Smooth muscle cell (in vitro differentiated cells): ENCODE measurements at regions not wholly inside any gene's neighbourhood (a gene's known extent, or its start where the extent isn't known, plus 50 kb on each side); places are given as distances from the start of the nearest gene placed in this dataset.

Experiments
- DNase-seq: peaks from one replicate; lab custom pipeline; 2025; ENCODE audit not compliant: unreplicated experiment; lab: John Stamatoyannopoulos, UW
- H2AFZ ChIP-seq: fragments of 200-600 bp; sonication (generic); 2 replicates; pipeline ENCODE4 v1.6.0; 2016; ENCODE audit warnings: antibody characterized with exemption, low read depth, mild to moderate bottlenecking
- H3F3A ChIP-seq: fragments of 200-600 bp; sonication (generic); 2 replicates; pipeline ENCODE4 v1.6.0; 2017; ENCODE audit warnings: antibody characterized with exemption, low read depth
- H3K27ac ChIP-seq: fragments of 200-600 bp; sonication (generic); 2 replicates; pipeline ENCODE4 v1.5.1; 2016; ENCODE audit warnings: low read depth, mild to moderate bottlenecking
- H3K27me3 ChIP-seq: fragments of 200-600 bp; sonication (generic); 2 replicates; pipeline ENCODE4 v1.6.1; 2016; ENCODE audit warnings: low read depth, mild to moderate bottlenecking
- H3K36me3 ChIP-seq: fragments of 200-600 bp; sonication (generic); 2 replicates; pipeline ENCODE4 v1.5.1; 2016; ENCODE audit warnings: low read depth
- H3K4me1 ChIP-seq: fragments of 200-600 bp; sonication (generic); 2 replicates; pipeline ENCODE4 v1.5.1; 2016; ENCODE audit warnings: low read depth
- H3K4me2 ChIP-seq: fragments of 200-600 bp; sonication (generic); 2 replicates; pipeline ENCODE4 v1.6.0; 2016; ENCODE audit warnings: mild to moderate bottlenecking
- H3K4me3 ChIP-seq: fragments of 200-600 bp; sonication (generic); 2 replicates; pipeline ENCODE4 v1.5.1; 2016; ENCODE audit warnings: mild to moderate bottlenecking
- H3K79me2 ChIP-seq: fragments of 200-600 bp; sonication (generic); 2 replicates; pipeline ENCODE4 v1.6.0; 2016; ENCODE audit warnings: low read depth, mild to moderate bottlenecking
- H3K9ac ChIP-seq: fragments of 200-600 bp; sonication (generic); 2 replicates; pipeline ENCODE4 v1.6.0; 2016; ENCODE audit warnings: low read depth
- H3K9me3 ChIP-seq: fragments of 200-600 bp; sonication (generic); replicated peaks from 2 replicates; pipeline ENCODE4 v1.5.1; 2016; ENCODE audit warnings: low read depth
- H4K20me1 ChIP-seq: fragments of 200-600 bp; sonication (generic); 2 replicates; pipeline ENCODE4 v1.6.0; 2016; ENCODE audit warnings: low read depth
- CTCF ChIP-seq: fragments of 200-600 bp; sonication (generic); IDR thresholded peaks from 2 replicates; pipeline ENCODE4 v1.5.1; 2017; ENCODE audit warnings: borderline replicate concordance, mild to moderate bottlenecking, antibody characterized with exemption; ENCODE audit not compliant: insufficient read depth, poor library complexity, severe bottlenecking
- WGBS: methylation state at CpG from one replicate; pipeline ENCODE4 v1.1.7; 2016; ENCODE audit warnings: low lambda C conversion rate; 5-methylcytosine and 5-hydroxymethylcytosine counted together

GRCh38 chr1:14298806-14299205 lies 299.7 kb upstream of the KAZN start:
- Histone ChIP-seq H4K20me1 (no peaks in the 10 kb centered on the region), H3K4me1 (no peaks in the 10 kb centered on the region), H3K4me3 (no peak overlapping the region), H3K4me2 (no peak overlapping the region), H3K36me3 (no peaks in the 10 kb centered on the region), H2AFZ (no peak overlapping the region), H3K79me2 (no peaks in the 10 kb centered on the region), H3K9ac (no peak overlapping the region), H3F3A (no peaks in the 10 kb centered on the region), H3K27ac (no peak overlapping the region), H3K9me3 (no peaks in the 10 kb centered on the region), H3K27me3 (no peaks in the 10 kb centered on the region)
- DNase-seq: no peak
- TF ChIP-seq CTCF: no peak
- 87% methylated on average over 5 of the region's 5 CpGs for WGBS

GRCh38 chr1:14300991-14301703 lies 297.3 kb upstream of the KAZN start:
- H3F3A ChIP-seq: no peaks in the 10 kb centered on the region
- WGBS: 80% methylated on average over 9 of the region's 9 CpGs
- no peaks in the 10 kb centered on the region for H3K4me1 ChIP-seq
- H4K20me1 ChIP-seq: no peaks in the 10 kb centered on the region
- H3K36me3 ChIP-seq: no peaks in the 10 kb centered on the region
- no peak overlapping the region for H3K27ac ChIP-seq
- H3K4me3 ChIP-seq: no peak overlapping the region
- no peak for DNase-seq
- H3K9me3 ChIP-seq: no peaks in the 10 kb centered on the region
- no peak overlapping the region for H2AFZ ChIP-seq
- H3K27me3 ChIP-seq: no peaks in the 10 kb centered on the region
- H3K9ac ChIP-seq: no peak overlapping the region
- TF ChIP-seq CTCF: no peak
- no peak overlapping the region for H3K4me2 ChIP-seq
- no peaks in the 10 kb centered on the region for H3K79me2 ChIP-seq

DNA sequence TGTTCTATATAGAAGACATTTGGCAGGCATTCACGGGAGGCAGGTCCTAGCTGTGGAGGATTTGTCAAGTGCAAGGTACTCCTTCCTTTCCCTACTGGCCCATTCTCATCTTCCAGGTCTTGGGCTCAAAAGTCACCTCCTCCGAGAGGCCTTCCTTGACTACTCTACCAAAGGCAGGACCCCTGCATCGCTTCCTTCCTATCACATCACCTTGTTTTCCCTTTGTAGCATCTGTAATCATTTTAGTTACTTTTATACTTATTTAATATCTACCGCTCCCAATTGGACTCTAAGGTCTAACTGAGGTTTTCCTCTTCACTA lies 296.8 kb upstream of the KAZN start:
- Histone ChIP-seq H3K4me1 (no peaks in the 10 kb centered on the region), H3F3A (no peaks in the 10 kb centered on the region), H3K36me3 (no peaks in the 10 kb centered on the region), H3K27ac (no peak overlapping the region), H2AFZ (no peak overlapping the region), H3K9ac (no peak overlapping the region), H3K4me3 (no peak overlapping the region), H3K4me2 (no peak overlapping the region), H4K20me1 (no peaks in the 10 kb centered on the region), H3K27me3 (no peaks in the 10 kb centered on the region), H3K79me2 (no peaks in the 10 kb centered on the region), H3K9me3 (no peaks in the 10 kb centered on the region)
- 84% methylated on average over 4 of the region's 4 CpGs for WGBS
- TF ChIP-seq CTCF: no peak
- DNase-seq: no peak

DNA sequence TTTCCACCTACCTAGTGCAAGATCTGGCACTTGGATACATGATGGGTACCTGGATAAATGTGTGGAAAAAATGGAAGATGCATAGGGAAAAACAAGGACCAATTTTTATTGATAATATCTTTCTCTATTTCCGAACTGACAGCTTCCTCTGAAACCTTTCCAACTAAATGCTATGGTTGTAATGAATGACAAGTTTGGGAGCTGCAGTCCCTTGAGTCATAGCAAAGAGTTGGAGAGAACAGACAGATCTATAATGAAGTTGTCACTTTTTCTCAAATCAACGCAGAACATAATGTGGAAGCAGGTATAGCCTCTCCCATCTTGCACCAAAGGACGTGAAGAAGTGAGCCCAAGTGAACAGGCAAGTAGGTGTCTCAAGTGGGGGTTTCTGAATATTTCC lies 296.5 kb upstream of the KAZN start:
- Histone ChIP-seq H3K4me2 (no peak overlapping the region), H3F3A (no peaks in the 10 kb centered on the region), H3K79me2 (no peaks in the 10 kb centered on the region), H3K36me3 (no peaks in the 10 kb centered on the region), H3K4me3 (no peak overlapping the region), H3K9me3 (no peaks in the 10 kb centered on the region), H3K9ac (no peak overlapping the region), H3K27ac (no peak overlapping the region), H3K4me1 (no peaks in the 10 kb centered on the region), H4K20me1 (no peaks in the 10 kb centered on the region), H3K27me3 (no peaks in the 10 kb centered on the region), H2AFZ (no peak overlapping the region)
- TF ChIP-seq CTCF: no peak
- 85% methylated on average over 3 of the region's 3 CpGs for WGBS
- no peak for DNase-seq
